HG02588 (cell line): ENCODE measurements at regions not wholly inside any gene's neighbourhood (a gene's known extent, or its start where the extent isn't known, plus 50 kb on each side); places are given as distances from the start of the nearest gene placed in this dataset.

ENCODE experiments used
- ATAC-seq: cut with Tn5 transposase; IDR thresholded peaks from one replicate; pipeline ENCODE4 v1.9.1; 2021; ENCODE audit warnings: mild to moderate bottlenecking, moderate library complexity; ENCODE audit not compliant: unreplicated experiment

DNA sequence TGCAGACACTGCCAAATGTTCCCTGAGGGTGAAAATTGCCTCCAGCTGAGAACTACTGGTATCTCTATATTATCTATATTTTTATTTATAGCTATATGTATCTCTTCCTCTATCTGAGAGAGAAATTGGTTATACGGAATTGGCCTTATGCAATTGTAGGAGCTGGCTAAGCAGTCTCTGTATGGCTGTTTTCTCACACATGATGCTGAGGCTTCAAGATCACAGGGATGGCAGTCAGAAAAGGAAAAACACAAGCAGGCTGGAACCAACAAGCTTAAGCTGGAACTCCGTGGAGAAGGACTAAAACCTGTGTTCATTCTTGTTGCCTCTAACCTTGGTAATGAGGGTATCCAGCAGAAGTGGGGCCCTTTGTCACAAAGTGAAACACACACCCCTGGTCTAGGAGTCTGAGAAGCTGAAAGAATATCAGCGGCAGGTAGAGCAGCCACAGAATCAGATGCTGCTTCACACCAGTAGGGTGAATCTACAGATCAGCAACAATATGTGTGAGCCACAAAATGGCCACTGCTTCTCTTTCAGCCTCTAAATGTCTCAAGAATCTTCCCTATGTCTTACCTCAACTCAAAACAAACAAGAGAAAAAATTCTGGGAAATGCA, 166.5 kb upstream of the PPP1R2C start:
- no peak for ATAC-seq

DNA sequence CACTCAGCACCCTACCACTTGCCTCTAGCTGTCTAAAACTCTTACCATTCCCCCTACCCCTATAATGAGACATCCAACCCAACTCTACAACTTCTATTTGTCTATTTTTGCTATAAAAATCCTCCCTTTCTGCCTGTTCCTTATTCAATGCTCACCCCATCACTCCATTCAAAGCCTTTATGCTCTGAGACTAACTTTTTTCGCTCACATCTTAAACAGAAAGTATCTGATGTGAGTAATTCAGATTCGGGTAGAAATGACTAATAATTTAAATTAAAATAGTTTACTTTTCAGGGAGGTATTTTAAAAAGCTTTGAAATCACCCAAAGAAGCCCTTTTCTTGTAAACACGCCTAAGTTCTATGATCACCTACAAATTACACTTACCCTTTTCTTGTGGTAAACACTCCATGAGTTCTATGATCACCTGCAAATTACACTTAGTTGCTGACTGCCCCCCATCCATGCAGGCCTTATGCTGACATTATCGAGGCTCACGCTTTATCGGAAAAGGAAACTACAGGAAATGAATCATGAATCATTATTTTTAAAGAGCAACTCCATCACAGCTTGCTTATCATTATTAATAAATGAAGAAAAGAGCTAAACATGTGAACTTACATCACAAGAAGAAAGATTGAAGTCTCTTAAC, 168.7 kb upstream of the PPP1R2C start:
- no peak for ATAC-seq

DNA sequence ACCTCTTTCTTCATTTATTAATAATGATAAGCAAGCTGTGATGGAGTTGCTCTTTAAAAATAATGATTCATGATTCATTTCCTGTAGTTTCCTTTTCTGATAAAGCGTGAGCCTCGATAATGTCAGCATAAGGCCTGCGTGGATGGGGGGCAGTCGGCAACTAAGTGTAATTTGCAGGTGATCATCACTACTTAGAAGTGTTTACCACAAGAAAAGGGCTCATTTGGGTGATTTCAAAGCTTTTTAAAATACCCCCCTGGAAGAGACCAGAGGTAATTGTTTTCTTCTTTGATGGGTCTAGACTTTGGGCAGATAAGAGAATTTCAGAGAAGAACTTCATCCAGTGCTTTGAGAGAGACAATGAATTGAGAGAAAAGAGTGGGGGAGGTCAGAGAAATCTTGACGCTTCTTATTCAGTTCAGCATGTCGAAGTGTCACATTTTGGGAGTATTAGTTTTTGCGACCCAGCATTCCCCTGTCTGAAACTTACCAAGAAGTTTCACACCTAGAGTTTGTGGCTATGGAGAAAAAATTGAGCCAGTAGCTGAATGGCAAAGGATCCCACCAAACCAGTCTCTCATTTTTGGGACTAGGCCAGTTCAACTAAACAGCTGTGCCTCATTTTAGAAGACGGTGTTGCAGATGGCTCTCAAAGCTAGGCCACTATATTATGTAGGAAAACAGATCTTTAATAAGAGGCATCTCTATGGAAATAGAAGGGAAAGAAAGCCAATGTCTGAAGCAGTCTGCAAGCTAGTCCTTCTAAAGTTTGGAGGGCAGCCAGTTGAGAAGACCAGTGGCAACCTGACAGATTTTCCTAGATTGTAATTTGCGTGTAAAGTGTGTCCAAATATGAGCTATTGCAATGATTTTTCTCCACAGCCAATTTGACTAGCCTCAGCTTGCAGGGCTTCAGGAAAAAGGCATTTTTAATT, 171.0 kb upstream of the PPP1R2C start:
- no peak for ATAC-seq

DNA sequence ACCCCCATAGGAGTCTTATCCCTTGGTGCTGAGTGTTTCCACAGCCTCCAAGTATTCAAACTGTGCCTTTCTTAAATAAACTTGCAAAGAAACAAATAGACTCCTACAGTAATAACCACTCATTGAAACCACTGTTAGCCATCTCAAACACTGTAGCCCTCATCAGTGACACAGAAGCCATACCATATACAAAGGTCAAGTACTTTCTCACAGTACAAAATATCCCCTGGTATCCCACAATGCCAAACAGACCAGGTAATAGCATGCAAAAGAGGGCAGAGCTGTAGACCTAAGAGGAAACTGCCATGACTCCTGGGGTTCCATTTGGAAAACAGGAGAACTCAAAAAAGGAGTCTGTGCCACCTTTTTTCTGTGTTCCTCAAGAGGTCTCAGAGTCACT, 173.8 kb upstream of the PPP1R2C start:
- no peak for ATAC-seq

DNA sequence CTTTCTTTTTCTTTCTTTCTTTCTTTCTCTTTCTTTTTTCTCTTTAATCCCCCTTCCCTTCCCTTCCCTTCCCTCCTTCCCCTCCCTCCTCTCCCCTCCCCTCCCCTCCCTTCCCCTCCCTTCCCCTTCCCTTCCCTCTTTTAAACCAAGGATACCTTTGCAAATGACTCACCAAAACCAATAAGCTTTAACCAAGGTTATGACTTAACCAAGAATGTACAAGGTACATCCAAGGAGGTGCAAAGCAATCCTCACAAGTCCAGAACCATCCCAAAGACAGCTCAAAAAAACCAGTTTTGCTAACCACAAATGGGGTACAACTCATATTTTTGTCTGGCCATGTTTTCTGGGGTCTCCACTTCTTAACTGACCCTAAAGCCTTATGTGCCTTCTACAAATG, 174.7 kb upstream of the PPP1R2C start:
- ATAC-seq = no peak

DNA sequence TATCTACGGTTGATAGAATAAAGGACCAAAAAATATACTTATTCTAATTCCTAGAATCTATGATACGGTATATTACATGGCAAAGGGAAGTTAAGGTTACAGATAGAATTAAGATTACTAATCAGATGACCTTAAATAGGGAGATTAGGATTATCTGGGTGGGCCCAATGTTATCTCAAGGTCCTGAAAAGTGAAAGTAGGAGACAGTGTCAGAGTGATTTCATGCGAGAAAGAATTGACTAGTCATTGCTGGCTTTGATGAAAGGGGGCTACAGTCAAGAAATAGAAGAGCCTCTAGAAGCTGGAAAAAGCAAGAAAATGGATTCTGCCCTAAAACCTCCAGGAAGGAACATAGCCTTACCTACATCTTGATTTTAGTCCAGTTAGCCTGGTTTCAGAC, 176.9 kb upstream of the PPP1R2C start:
- ATAC-seq = no peak

DNA sequence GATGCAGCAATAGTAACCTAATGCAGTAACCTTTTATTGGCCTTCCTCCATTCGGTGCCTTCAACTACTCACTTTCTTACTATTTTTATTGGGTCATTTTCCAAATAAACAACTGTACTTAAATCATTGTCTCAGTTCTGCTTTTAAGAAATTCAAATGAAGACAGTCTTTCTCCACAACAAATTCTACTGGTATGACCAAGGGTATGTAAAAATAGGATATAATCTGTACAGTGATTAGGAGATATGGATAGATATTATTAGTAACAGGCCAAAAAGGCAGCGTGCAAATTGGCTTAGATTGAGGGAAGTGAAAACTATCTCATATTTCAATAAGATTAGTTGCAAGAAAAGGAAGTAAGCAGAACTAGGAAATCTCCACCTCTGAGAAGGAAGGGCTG, 177.4 kb upstream of the PPP1R2C start:
- ATAC-seq = peak; percentile 82

DNA sequence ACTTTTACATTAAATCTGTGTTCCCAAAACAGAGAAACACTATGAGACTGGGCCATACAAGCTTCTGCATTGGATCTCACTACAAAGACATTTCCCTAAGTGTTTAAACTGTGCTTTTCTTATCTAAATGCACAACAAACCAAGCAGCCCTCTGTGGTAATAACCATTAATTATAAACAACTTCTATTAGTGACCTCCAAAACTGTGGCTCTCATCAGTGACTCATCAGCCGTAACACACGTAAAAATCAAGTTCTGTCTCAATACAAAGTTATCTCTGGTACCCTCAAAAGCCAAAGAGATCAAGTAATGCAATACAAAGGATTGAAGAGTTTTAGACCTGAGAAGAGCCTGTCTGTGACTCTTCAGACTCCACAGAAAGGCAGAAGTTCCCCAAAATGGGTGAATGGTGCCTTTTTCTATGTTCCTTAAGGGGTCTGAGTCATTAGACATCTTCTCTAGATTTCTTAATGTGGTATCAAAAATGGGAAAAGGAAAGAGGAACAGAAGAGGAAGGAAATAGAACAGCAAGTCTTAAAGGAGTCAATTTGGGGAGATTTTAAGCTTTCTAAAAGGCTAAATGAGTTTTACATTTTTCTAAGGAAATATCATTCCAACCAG, 189.8 kb upstream of the PPP1R2C start:
- ATAC-seq = no peak

DNA sequence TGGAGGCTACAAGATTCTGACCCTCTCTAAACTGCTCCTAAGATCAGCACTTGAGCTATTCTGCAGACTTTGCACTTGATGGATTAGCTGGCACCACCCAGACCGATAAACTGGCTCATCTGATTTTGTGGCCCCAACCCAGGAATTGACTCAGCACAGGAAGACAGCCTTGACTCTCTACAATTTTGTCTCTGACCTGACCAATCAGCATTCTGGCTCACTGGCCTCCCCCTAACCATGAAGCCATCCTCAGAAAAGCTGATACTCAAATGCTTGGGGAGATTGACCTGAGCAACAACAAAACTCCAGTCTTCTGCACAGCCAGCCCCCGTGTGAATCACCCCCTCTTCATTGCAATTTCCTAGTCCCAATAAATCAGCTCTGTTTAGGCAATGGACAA, 195.4 kb upstream of the PPP1R2C start:
- no peak for ATAC-seq

DNA sequence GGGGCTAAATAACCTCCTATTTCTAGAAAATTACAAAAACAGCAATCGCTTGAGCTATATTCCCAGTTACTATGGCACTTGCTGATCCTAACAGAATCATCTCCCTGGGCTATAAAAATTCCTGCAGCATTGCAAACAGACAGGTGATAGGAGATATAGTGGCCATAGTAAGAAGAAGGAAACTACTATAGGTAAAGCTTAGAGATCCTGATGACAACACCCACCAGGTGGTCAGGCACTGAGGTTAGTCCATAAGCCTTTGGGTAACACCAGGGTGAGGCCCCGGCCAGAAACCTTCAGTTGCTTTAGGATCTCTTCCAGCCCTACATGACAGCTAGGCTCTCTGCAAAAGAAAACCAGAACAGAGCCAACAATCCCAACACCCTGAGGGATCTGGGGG, 197.9 kb upstream of the PPP1R2C start:
- no peak for ATAC-seq

DNA sequence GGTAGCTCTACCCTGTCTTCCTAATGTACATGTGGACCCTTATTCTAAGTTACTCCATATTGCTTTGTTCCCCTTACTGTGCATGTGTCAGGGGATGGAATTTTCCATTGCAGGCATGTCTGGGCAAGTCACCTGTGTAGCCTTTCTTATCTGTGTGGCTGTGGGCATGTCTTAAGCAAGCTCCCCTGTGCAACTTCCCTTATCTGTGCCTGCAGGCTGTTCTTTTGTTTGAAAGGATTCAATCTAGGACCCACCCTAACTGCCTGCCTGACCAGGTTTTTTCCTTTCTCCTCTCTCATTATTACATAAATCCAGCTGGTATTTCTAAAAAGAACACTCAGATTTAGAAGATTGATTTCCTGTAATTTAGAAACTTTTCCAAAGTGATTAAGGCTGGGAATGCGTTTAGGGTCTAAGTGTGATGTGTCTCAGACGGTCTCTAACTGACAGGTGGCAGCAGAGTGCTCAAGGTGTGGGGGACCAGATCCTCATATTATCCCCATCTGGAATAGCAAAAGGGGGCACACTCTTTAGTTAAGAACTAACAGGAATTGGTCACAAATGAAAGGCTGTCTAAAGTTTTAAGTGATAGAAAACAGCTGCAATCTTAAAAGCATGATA, 198.9 kb upstream of the PPP1R2C start:
- ATAC-seq = no peak

DNA sequence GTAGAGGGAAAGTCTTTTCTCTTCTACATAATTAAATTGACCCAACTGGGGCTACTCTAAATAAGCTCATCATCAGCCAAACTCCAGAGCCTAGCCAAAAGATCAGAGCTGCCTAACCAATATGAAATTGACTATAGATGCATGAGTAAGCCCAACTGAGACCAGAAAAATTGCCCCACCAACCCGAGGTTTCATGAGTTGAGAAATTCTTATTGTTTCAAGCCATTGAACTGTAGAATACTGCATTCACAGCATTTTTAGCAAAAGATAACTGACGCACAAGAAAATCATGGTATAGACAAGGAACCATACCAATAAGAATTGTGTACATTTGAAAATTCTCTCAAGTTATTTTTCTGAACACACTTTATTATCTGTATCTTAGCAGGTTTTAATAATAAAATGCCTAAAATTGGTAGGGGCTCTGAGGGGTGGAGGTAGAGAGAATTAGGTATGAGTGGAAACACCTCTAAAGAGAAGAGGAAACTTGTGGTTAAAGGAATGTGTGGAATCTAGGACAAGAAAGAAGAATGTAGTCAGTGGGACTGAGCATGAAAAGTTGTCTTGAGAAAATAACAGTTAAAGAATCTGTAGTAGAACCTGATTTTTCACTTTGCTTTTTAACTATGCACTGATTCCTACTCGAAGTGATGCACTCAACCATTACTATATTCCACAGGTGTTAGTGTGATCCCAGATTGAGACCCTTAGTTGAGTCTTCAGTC, 200.9 kb upstream of the PPP1R2C start:
- no peak for ATAC-seq

DNA sequence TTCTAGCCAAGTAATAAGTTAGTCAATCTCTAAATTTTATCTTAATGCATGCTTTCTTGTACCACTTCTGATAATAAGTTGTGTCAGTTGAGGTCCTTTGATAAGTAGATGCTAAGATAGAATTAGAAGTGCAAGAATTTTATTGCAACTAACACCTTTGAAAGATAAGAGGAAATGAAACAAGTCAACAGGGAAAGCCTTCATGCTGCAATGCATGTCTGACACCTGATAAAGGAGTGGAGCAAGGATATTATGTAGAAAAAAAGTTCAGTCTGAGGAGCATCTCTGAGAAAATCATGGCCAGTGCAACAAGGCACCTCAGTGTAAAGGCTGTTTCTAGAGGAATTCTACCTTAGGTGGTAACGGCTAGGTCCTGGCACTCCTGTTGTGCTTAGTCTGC, 210.7 kb upstream of the PPP1R2C start:
- ATAC-seq = no peak

DNA sequence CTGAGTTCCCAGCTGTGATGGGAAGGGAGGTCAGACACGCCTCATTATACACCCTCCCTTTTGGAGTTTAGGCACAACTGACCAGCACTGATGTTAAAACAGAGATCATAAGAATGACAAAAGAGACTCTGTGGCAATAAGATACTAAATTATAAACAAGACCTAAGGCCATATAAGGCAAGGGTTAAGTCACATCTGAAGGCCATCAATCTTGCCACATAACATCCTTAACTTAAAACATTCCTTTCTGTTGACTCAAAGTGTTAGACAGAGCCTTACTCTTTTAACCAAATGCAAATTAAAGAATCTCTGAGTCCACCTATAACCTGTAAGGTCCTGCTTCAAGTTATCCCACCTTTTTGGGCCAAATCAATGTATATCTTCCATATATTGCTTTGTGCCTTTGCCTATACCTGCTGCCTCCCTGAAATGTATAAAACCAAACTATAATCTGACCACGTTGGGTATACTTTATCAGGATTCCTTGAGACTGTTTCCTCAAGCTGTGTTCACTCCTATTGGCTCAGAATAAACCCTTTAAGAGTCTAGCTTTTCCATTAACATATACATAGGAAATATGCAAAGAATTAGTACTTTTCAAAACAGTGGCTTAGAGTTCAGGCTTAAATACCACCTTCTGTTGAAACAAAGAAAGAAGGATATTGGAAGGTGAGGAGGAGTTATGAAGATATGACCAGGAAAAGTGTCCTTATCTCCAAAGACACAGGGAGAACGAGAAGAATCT, 214.4 kb upstream of the PPP1R2C start:
- no peak for ATAC-seq

DNA sequence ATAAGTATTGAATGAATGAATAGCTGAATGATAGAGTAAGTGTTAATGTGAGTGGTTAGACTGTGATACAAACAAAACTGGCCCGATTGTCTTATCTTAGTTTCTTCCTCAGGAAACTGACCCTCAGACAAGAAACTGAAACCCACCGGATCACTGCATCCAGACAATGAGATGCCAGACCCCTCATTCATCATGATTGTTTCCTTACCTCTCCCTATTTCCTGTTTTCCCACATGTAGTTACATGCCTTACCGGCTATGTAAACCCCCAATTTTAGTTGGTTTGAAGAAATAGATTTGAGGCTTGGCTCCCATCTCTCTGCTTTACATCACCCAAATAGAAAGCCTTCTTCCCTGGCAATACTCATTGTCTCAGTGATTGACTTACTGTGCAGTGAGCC, 218.9 kb upstream of the PPP1R2C start:
- ATAC-seq = no peak

DNA sequence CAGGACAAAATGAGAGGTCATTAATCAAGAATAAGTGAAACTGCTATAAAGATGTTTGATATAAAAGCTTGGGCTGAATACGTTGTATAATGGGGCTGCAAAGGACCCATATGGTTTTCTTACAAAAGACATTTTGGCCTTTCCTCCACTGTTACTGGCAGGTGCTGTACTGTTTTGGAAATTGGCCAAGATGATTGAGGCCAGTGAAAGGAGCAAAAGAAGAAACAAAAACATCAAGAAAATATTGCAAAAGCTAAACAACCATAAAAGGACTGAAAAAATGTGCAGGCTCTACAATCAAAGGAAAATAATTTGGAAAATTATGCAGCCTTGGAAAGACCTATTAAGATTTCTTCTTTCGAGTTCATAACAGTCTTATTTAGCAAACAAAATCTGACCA, 222.2 kb upstream of the PPP1R2C start:
- ATAC-seq = no peak

DNA sequence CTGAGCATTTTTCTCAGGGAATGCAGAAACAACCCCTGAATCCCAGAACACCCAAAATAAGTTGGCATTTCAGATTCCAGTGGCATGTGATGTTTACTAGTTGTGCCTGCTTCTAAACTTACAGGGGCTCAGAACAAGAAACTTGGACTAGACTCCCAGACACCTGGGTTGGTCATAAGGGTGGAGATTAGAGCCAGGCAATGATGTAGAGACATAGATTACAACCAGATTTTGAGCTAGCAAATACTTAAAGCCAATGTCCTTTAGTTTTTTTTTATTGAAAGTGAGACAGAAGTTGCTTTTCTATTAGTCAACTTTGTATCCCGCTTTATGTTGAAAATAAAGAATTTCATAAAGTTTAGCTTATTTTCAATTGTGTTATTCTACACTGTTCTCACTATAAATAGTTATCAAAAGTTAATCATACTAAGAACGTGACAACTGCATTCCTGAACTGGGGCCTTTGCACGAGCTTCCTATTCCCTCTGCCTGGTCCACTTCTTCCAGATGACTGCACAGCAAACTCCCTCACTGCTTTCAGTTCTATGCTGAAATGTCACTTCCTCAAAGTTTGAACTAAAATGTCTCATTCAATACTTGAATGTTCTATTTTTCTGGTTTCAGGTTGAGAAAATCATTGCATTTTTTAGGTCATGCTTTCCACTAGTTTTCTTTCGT, 224.7 kb upstream of the PPP1R2C start:
- peak; percentile 80 for ATAC-seq

DNA sequence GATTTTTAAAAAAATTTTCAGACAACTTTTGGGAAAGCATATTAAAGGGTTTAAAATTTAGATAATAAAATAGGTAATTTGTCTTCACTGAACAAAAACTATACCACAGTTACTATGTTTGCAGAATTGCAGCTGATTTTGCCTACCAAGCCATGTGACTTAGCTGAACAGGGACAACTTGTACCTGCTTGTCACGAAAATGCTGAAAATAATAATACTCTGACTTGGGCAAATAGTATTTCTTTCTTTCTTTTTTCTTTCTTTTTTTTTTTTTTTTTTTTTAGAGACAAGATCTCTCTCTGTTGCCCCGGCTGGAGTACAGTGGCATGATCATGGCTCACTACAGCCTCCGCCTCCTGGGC, 225.2 kb upstream of the PPP1R2C start:
- ATAC-seq = peak; percentile 26

DNA sequence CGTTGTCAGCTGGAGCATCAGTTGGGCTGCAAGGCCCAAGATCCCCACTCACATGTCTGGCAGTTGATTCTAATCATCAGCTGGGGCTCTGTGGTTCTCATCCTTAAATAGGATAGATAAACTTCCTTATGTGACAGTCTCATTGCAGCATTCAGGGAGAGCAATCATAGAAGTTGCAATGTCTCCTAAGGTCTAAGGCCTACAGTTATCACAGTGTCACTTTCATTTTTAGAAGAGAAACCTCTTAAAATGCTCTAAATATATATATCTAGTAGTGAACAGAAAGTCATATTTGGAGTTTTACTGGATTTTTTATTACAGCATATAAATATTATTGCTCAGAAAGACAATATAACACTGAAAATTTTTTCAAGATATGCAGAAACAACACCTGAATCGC, 226.0 kb upstream of the PPP1R2C start:
- no peak for ATAC-seq
